GM23248 (cell line): ENCODE measurements at regions not wholly inside any gene's neighbourhood (a gene's known extent, or its start where the extent isn't known, plus 50 kb on each side); places are given as distances from the start of the nearest gene placed in this dataset.

Source experiments
- EZH2 ChIP-seq: fragments of 200-600 bp; sonication (generic); IDR thresholded peaks from 2 replicates; pipeline ENCODE4 v1.6.1; 2018; ENCODE audit warnings: antibody characterized with exemption, mild to moderate bottlenecking; ENCODE audit not compliant: insufficient read depth, poor library complexity, severe bottlenecking
- EZH2phosphoT487 ChIP-seq: fragments of 200-600 bp; sonication (generic); IDR thresholded peaks from 2 replicates; pipeline ENCODE4 v1.6.1; 2018; ENCODE audit warnings: antibody characterized with exemption, moderate library complexity, mild to moderate bottlenecking, low read depth; ENCODE audit not compliant: insufficient read depth

DNA sequence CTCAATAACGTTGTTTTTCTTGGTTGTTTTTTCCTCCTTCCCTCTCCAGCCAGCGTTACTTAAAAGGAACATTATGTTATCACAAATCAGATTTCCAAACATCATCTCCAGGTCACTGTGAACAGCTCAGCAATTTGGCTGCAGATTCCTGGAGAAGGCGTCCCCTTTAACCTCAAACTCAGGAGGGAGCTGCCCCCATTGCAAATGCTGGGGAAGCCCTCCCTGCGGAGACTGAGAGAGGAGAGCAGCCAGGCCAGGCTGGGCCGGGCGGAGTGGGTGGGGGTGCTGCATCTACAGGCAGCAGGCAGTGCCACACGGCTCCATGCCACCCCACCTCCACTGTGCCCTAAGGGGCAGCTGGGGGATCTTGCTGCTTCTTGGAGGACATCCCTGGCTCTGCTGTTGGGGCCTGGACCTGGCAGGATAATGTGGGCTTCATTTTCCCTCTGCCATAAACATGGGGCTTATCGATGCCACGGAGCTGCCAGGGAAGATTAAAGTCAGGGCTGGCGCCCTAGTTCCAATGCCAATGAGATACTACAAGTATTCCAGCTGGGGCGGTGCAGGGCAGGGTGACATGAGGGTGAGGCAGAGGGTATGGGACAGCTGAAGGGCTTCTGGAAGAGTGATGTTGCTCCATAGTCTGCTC lies 148.8 kb downstream of the PJA1 start:
- TF ChIP-seq EZH2phosphoT487 (no peak), EZH2 (no peak)
